Stomach (tissue), 4 donors: ENCODE measurements at regions not wholly inside any gene's neighbourhood (a gene's known extent, or its start where the extent isn't known, plus 50 kb on each side); places are given as distances from the start of the nearest gene placed in this dataset.

ENCODE experiments used
- POLR2A ChIP-seq, 4 donors: fragments of 450-650 bp; IDR thresholded peaks; one replicate each; pipeline ENCODE4 v1.6.1; 2016; ENCODE audit warnings: antibody characterized with exemption in 4 of 4, control low read depth in 2 of 4, mild to moderate bottlenecking in 1 of 4, moderate library complexity in 1 of 4
- TF ChIP-seq, protein P1 (sequence below), 7 experiments: fragments of 450-650 bp in 4 of 7; fragments of 200-600 bp in 3 of 7; sonication (generic) in 3 of 7; IDR thresholded peaks; one replicate each; pipeline ENCODE4 v1.5.1; 2016 to 2019; ENCODE audit warnings: antibody characterized with exemption in 7 of 7, control low read depth in 2 of 7, mild to moderate bottlenecking in 1 of 7

DNA sequence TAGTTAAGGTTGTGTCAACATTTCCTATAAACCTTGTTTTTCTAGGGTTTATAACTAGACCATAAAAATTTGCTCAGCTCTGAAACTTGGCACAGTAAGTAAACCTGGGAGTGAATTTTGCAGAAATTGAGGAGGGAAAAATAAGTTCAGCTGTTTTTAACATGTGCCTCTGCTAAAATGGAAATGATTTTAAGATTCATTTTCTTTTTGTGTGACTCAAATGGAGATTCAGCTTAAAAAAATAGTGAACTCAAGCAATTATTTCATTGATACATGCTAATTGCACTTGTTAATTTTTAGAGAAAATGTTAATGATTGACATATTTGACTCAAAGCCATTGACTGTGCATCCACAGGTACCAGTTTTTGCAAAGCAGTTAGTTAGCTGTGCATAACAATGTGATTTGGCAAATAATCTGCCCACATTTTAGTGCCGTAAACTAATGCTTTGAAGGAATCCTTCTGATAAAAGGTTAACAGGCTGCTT, 68.5 kb upstream of the ZNF438 start:
- TF ChIP-seq, protein P1, sequence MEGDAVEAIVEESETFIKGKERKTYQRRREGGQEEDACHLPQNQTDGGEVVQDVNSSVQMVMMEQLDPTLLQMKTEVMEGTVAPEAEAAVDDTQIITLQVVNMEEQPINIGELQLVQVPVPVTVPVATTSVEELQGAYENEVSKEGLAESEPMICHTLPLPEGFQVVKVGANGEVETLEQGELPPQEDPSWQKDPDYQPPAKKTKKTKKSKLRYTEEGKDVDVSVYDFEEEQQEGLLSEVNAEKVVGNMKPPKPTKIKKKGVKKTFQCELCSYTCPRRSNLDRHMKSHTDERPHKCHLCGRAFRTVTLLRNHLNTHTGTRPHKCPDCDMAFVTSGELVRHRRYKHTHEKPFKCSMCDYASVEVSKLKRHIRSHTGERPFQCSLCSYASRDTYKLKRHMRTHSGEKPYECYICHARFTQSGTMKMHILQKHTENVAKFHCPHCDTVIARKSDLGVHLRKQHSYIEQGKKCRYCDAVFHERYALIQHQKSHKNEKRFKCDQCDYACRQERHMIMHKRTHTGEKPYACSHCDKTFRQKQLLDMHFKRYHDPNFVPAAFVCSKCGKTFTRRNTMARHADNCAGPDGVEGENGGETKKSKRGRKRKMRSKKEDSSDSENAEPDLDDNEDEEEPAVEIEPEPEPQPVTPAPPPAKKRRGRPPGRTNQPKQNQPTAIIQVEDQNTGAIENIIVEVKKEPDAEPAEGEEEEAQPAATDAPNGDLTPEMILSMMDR (IDR thresholded peaks at IDR 0.05), result no peak
- no peak for TF ChIP-seq POLR2A (IDR thresholded peaks at IDR 0.05)
